ENCODE measurements at regions not wholly inside any gene's neighbourhood (a gene's known extent, or its start where the extent isn't known, plus 50 kb on each side); places are given as distances from the start of the nearest gene placed in this dataset.

GRCh38 chr2:105179469-105180372 is 61.8 kb upstream of the GPR45 start:
- TF ChIP-seq CTCF (conservative IDR thresholded peaks at IDR 0.05; ENCODE audit: low read depth, low read length) = peak; percentile 70
- no peak for TF ChIP-seq EZH2 (IDR thresholded peaks at IDR 0.05; ENCODE audit: borderline replicate concordance, low read depth, low read length, poor library complexity, severe bottlenecking)
